Lower leg skin (tissue), 4 donors: ENCODE measurements at regions not wholly inside any gene's neighbourhood (a gene's known extent, or its start where the extent isn't known, plus 50 kb on each side); places are given as distances from the start of the nearest gene placed in this dataset.

Experiments used
- DNase-seq, 2 donors: peaks; one replicate each; pipeline ENCODE4 v3.0.0-alpha.2; 2019; ENCODE audit warnings: low spot score in 2 of 2
- H3K4me3 ChIP-seq: fragments of 200-600 bp; sonication (generic); 2 replicates; pipeline ENCODE4 v1.5.1; 2017; ENCODE audit warnings: mild to moderate bottlenecking, low read depth; ENCODE audit not compliant: poor library complexity, severe bottlenecking
- POLR2A ChIP-seq, 2 donors: fragments of 450-650 bp; IDR thresholded peaks; one replicate each; pipeline ENCODE4 v1.6.1; 2016 to 2017; ENCODE audit warnings: antibody characterized with exemption in 2 of 2, mild to moderate bottlenecking in 1 of 2, moderate library complexity in 1 of 2
- WGBS, 2 donors: methylation state at CpG; one replicate each; pipeline ENCODE4 v1.1.5; 2018; 5-methylcytosine and 5-hydroxymethylcytosine counted together
- intact Hi-C: fragments of 100-400 bp; cut with DNase I; formaldehyde crosslinking; loops from one replicate; pipeline ENCODE4 v1.15.0; 2023; ENCODE audit warnings: low total_unique reads
- TF ChIP-seq, protein P1 (sequence below), 3 donors: fragments of 450-650 bp; IDR thresholded peaks; one replicate each; pipeline ENCODE4 v1.5.1; 2016; ENCODE audit warnings: antibody characterized with exemption in 3 of 3, mild to moderate bottlenecking in 3 of 3, moderate library complexity in 2 of 3

DNA sequence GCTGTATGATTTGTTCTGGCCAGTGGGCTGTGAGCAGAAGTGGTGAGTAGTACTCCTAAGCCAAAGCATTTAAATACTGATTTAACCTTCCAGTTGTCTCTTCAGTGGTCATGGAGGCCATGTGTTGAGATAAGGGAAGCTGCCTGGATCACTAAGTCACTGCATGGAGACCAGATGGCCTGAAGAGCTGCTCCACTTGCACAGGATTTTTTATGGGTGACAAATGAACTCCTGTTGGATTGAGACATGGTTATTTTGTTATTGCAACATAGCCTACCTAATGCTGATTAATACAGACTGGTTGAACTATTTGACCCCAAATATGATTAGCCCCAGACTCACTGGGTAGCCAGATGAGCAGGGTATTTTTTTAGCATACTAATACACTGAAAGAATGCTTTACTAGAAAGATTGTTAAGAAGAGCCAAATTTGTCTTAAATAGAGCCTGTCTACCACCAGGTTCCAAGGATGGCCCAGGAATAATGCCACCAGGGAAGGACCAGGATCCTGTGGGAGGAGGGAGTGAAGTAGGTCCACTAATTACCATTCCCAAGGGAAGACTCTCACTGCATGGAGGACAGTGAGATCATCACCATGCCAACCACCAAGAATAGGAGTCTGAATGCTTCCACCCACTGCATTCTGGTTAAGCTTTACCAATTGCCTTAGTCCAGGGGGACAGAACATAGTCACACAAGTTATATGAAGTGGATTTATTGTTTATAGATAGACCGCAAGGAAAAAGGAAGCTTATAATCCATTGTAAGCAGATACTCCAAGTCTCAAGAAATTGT lies 187.4 kb upstream of the IRX6 start:
- no peak for TF ChIP-seq POLR2A (IDR thresholded peaks at IDR 0.05)
- TF ChIP-seq, protein P1, sequence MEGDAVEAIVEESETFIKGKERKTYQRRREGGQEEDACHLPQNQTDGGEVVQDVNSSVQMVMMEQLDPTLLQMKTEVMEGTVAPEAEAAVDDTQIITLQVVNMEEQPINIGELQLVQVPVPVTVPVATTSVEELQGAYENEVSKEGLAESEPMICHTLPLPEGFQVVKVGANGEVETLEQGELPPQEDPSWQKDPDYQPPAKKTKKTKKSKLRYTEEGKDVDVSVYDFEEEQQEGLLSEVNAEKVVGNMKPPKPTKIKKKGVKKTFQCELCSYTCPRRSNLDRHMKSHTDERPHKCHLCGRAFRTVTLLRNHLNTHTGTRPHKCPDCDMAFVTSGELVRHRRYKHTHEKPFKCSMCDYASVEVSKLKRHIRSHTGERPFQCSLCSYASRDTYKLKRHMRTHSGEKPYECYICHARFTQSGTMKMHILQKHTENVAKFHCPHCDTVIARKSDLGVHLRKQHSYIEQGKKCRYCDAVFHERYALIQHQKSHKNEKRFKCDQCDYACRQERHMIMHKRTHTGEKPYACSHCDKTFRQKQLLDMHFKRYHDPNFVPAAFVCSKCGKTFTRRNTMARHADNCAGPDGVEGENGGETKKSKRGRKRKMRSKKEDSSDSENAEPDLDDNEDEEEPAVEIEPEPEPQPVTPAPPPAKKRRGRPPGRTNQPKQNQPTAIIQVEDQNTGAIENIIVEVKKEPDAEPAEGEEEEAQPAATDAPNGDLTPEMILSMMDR (IDR thresholded peaks at IDR 0.05): no peak
- WGBS, 2 donors: 73 to 100% methylated on average over 1 of the region's 1 CpG
- H3K4me3 ChIP-seq: no peak overlapping the region
- intact Hi-C loops: no loop called here
- DNase-seq: no peak

DNA sequence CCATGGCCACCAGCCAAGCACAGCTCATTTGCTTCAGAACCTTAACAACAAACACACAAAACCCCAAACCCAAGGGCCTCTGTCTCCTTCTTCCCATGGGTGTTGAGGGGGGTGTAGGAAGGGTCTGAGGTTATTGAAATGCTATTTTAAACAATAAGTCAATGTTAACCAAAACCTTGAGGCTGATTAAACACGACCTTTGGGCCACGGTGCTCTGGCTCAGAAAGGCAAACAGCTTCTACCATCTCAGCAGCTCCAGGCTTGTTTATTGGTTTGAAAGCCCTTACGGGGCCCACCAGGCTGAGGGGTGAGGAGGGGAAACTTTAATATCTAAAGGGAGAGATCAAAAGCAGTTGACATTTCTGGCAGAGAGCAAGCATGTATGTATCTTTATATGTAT lies 185.7 kb upstream of the IRX6 start:
- WGBS, 2 donors: 56 to 71% methylated on average over 3 of the region's 3 CpGs
- no peak overlapping the region for H3K4me3 ChIP-seq
- intact Hi-C loops: no loop called here
- TF ChIP-seq POLR2A (IDR thresholded peaks at IDR 0.05): no peak
- DNase-seq: no peak

DNA sequence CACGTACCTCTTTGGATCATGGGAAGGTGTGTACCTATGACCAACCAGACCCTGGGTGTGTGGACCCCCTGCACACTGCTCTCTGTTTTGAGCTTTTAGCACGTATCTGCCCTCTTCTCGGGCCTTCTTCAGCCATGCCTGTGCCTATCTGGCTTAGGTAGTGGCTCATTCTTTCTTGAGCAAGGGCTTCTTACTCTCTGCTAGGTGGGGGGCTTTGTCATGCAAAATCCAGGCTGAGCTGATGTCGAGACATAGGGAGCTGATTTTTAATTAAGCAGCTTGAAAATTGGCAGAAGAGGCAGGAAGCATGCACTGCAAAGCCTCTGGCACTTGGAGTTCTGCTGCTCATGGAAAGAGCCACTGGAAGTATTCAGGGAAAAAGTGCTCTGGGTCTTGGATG lies 181.6 kb upstream of the IRX6 start:
- no peak overlapping the region for H3K4me3 ChIP-seq
- intact Hi-C loops: no loop called here
- TF ChIP-seq POLR2A (IDR thresholded peaks at IDR 0.05): no peak
- TF ChIP-seq, protein P1 (IDR thresholded peaks at IDR 0.05): no peak
- WGBS, 2 donors: 66 to 69% methylated on average over 4 of the region's 4 CpGs
- DNase-seq: no peak

DNA sequence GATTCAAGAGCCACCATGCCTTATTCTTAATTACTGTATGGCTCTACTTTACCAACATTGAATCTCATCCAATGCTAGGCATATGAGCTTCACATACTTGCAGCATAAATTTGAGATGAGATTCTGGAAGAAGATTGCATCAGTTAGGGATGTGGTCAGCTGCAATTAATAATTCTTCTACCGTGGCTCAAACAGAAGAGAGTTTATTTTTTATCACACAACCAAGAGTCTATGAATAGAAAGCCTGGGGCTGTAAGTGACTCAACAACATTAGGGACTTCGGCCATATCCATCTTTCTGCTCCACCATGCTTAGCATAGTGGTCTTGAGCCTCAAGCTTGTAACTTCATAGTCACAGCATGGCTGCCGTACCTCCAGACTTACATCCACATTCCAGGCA lies 179.4 kb upstream of the IRX6 start:
- intact Hi-C loops: no loop called here
- H3K4me3 ChIP-seq: no peak overlapping the region
- WGBS, 2 donors: 61 to 72% methylated on average over 3 of the region's 3 CpGs
- no peak for DNase-seq
- no peak for TF ChIP-seq POLR2A (IDR thresholded peaks at IDR 0.05)
- TF ChIP-seq, protein P1 (IDR thresholded peaks at IDR 0.05): no peak

DNA sequence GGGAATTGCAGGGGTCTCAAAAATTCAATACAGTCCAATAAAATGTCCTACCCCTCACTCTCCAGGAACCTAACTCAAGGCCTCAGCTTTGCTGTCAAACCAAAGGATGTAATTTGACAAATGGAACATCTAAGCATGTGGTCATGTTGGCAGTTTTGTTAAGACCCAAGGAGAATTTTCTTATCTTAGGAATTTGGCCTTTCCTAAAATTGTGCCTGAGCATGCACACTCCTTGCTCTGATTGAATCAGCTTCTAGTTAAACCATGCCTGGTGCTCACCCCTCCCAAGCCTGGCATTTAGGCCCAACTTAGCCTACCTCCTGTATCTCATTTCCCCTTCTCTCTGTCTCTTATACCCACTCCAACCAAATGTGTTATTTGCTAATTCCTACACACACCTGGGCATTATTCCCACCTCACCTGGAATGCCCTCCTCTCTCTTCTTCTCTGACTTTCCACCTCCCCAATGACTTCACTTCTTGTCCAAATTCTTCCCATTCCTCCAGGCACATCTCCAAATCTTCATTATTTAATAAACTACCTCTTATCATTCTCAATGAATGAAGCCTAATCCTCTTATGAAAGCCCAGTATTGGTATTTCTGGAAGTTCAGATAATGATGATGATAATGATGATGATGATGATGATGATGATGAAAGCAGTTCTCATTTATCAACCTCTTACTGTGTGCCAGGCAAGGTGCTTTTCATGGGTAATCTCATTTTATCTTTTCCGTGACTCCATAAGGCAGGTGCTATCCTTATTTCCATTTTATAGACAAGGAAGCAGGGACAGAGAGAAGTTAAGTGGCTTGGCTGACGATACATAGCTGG lies 178.0 kb upstream of the IRX6 start:
- DNase-seq: no peak
- H3K4me3 ChIP-seq: no peak overlapping the region
- TF ChIP-seq, protein P1 (IDR thresholded peaks at IDR 0.05): no peak
- no peak for TF ChIP-seq POLR2A (IDR thresholded peaks at IDR 0.05)
- WGBS, 2 donors: 94 to 95% methylated on average over 2 of the region's 2 CpGs
- intact Hi-C loops: no loop called here

DNA sequence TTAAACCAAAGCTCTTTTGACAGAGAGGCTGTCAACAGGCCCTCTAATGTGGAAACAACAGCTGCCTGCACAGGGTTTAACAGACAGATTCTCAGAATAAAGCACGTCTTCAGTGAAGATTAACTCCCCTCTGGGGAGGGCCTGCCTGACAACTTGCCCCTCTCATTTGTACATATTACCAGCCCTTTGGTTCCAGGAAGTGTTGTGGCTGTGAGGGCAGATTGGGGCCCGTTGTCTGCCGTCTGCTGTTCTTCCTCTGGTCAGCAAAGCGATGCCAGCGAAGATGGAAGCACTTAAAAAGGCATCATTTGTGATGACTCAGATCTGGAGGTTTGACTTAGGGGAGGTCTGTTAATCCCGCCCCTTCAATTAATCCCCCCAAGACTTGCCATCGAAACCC lies 177.0 kb upstream of the IRX6 start:
- no peak overlapping the region for H3K4me3 ChIP-seq
- intact Hi-C loops: no loop called here
- DNase-seq: no peak
- TF ChIP-seq, protein P1 (IDR thresholded peaks at IDR 0.05): no peak
- no peak for TF ChIP-seq POLR2A (IDR thresholded peaks at IDR 0.05)
- 53 to 58% methylated on average over 7 of the region's 7 CpGs for WGBS, 2 donors
